Superior temporal gyrus (tissue), 1 donor: ENCODE measurements at regions not wholly inside any gene's neighbourhood (a gene's known extent, or its start where the extent isn't known, plus 50 kb on each side); places are given as distances from the start of the nearest gene placed in this dataset.
"Not testable (repeated sequence)": the region's sequence is repeated elsewhere in the genome, so short reads cannot be mapped to it uniquely, and the experiment has no call there.

Source experiments
- DNase-seq: peaks from one replicate; pipeline ENCODE4 v3.0.0-alpha.2; 2016; ENCODE audit errors: extremely low spot score

GRCh38 chr6:120358535-120358934 lies 975.7 kb downstream of the TBC1D32 start:
- DNase-seq, result not testable (repeated sequence)

GRCh38 chr6:120357447-120357846 lies 976.8 kb downstream of the TBC1D32 start:
- no peak for DNase-seq

DNA sequence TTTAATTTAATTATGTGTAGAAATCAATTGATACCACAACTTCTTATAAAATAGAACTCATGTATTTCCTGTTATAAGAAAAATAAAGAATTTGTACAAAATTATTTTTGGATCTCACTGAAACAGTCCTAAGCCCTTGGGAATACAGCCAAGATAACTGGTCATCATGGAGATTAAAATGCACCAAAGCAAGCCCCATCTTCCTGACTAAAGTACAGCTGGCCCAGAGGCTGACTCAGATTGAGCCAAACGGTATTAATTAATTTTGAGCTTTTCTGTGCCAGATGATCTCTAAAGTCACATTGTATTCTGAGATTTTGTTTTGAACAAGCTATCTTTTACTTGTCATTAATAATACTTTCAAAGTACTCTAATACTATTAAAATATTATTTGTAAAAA lies 978.5 kb downstream of the TBC1D32 start:
- DNase-seq, result no peak

GRCh38 chr6:120354452-120355098 lies 979.7 kb downstream of the TBC1D32 start:
- no peak for DNase-seq

- DNase-seq, result no peak
These were observed 981.8 kb downstream of the TBC1D32 start for GRCh38 chr6:120352491-120352890.

GRCh38 chr6:120348926-120349325 lies 985.4 kb downstream of the TBC1D32 start:
- no peak for DNase-seq

DNA sequence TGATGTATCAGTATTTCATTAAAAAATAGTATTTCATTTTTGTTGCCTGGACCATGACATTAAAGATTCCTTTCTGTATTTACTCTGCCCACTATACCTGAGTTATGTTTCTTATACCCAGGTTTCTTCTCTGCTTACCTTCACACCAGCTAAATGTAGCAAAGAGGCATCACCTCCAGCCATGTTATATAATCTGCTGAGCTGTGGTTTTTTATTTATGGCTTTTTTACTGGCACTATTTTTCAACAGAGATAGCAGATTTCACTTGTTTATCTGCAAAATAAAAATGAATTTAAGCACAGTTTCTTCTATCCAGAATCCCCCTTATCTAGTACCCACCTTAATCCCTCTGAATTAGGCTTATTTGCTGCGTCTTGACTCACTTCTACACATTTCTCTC lies 979.0 kb upstream of the MAN1A1 start:
- DNase-seq, result no peak

- DNase-seq, result no peak
These were observed 971.1 kb upstream of the MAN1A1 start for GRCh38 chr6:120320481-120321162.

- no peak for DNase-seq
These were observed 954.7 kb upstream of the MAN1A1 start for GRCh38 chr6:120304223-120304622.

DNA sequence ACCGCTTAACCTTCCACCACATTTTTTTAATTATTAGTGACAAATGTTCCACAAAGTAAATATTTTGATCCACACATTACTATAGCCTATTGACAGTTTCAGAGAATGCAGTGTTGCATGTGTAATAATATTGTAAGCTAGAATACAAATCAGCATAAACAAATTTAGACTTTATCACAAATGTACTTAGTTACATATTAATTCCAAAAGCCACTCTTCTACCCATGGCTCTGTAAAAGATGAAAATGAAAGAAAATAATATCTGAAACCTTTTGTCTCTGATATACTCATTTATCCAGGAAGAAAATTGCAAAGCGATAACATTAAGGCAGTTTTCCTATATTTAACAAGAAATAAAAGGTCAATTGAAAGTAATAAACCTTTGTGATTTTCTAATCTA lies 954.0 kb upstream of the MAN1A1 start:
- DNase-seq, result no peak

DNA sequence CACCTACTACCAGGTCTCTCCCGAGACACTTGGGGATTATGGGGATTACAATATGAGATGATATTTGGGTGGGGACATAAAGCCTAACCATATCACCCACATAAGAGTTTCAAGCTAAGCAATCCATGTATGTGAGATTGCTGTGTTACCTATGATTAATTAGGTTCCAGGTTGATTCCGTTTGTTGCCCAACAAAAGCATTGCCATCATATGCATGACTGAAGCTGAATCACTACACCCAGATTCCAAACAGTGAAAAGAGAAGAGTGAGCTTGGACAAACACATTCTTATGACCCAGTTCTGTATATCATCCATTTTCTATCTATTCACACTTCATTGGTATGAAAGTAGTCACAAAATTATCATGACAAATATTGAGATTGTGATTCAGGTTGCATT lies 952.5 kb upstream of the MAN1A1 start:
- no peak for DNase-seq

DNA sequence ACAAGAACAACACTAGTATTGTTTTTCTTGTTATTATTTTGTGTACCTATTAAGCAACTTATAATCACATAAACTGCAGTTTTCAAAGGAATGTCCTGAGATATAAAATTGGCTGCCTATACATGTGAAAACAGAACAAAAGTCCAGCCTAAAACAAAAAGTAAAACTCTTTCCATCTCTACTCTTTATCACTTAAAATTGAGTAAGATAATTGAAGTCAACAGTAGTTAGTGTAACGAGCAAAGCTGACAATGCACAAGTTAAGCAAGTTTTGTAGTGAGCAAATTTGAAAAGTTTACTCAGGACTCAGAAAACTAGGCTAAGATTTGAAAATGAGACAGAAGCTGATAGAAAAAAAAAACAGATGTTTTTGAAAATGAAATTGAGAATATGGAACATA lies 941.4 kb upstream of the MAN1A1 start:
- no peak for DNase-seq

GRCh38 chr6:120282005-120282404 lies 932.4 kb upstream of the MAN1A1 start:
- DNase-seq, result no peak

- peak; percentile 31 for DNase-seq
These were observed 930.1 kb upstream of the MAN1A1 start for GRCh38 chr6:120279466-120280167.

DNA sequence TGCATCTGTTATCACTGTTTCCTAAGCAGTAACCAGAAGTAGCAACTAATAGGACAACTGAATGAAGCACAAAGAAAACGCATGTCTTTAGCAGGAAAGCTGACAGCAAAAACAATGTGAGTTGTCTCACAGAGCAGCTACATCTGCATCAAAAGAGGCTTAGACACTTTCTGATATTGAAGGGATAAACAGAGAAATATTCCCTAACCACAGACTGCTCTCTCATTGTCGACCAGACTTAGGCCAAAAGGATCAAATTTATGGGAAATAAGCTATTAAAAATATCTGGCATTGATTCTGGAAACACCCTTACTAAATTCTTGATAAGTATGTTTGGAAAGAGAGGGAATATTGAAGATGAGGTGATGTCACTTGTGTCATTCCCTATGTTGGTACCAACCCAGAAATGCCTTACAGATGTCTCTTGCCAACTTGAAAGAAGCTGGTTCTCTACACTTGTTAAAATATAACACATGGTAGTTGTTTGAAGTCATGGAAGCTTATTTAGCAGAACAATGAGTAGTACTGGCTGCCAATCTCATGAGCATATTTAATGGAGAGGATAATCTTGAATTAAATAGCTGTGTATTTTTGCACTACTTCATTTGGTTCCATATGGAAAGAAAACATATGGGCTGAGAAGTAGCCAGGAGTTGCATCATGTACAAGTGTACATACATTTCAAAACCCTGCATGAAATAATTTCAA lies 929.3 kb upstream of the MAN1A1 start:
- peak; percentile 63 for DNase-seq

DNA sequence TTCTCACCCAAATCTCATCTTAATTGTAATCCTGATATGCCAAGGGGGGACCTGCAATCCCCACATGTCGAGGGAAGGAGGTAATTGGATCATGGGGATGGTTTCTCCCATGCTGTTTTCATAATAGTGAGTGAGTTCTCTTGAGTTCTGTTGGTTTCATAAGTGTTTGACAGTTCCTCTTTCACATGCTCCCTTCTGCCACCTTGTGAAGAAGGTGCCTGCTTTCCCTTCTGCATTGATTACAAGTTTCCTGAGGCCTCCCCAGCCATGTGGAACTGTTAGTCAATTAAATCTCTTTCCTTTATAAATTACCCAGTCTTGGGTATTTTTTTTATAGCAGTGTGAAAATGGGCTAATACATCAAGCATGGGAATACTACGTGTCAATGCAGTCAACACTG lies 925.0 kb upstream of the MAN1A1 start:
- DNase-seq, result no peak

GRCh38 chr6:120273411-120273810 lies 923.9 kb upstream of the MAN1A1 start:
- DNase-seq, result no peak

DNA sequence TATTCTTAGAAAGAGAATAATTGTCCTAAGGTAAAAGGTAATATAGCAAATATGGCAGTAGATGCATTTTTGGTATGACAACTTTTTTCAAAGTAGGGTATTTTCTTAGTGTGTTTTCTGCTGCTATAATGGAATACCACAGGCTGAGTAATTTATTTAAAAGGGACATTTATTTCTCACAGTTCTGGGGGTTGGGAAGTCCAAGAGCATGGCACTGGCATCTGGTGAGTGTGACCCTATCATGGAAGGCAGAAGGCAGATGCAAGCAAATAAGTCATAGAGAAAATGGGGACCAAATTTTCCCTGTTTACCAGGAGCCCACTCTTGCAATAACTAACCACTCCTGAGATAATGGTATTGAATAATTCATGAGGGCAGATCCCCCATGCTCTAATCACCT lies 922.5 kb upstream of the MAN1A1 start:
- no peak for DNase-seq

DNA sequence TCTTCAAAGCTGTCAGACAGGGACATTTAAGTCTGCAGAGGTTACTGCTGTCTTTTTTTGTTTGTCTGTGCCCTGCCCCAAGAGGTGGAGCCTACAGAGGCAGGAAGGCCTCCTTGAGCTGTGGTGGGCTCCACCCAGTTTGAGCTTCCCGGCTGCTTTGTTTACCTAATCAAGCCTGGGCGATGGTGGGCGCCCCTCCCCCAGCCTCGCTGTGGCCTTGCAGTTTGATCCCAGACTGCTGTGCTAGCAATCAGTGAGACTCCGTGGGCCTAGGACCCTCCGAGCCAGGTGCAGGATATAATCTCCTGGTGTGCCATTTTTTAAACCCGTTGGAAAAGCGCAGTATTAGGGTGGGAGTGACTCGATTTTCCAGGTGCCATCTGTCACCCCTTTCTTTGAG lies 918.7 kb upstream of the MAN1A1 start:
- not testable (repeated sequence) for DNase-seq

GRCh38 chr6:120262354-120262753 lies 912.8 kb upstream of the MAN1A1 start:
- no peak for DNase-seq

- no peak for DNase-seq
These were observed 911.1 kb upstream of the MAN1A1 start for GRCh38 chr6:120260636-120261035.

- DNase-seq, result no peak
These were observed 905.1 kb upstream of the MAN1A1 start for GRCh38 chr6:120254651-120255050.
